22Rv1 (cell line): ENCODE measurements at regions not wholly inside any gene's neighbourhood (a gene's known extent, or its start where the extent isn't known, plus 50 kb on each side); places are given as distances from the start of the nearest gene placed in this dataset.

ENCODE experiments used
- H3K27ac ChIP-seq: fragments of 450-650 bp; 2 replicates; pipeline ENCODE4 v1.5.1; 2017
- ZFX ChIP-seq: fragments of 450-650 bp; IDR thresholded peaks from 2 replicates; pipeline ENCODE4 v1.6.1; 2017; ENCODE audit warnings: antibody characterized with exemption, borderline replicate concordance
- TF ChIP-seq, protein P1 (sequence below): fragments of 450-650 bp; IDR thresholded peaks from 2 replicates; pipeline ENCODE4 v1.5.1; 2017; ENCODE audit warnings: mild to moderate bottlenecking

- TF ChIP-seq, protein P1, sequence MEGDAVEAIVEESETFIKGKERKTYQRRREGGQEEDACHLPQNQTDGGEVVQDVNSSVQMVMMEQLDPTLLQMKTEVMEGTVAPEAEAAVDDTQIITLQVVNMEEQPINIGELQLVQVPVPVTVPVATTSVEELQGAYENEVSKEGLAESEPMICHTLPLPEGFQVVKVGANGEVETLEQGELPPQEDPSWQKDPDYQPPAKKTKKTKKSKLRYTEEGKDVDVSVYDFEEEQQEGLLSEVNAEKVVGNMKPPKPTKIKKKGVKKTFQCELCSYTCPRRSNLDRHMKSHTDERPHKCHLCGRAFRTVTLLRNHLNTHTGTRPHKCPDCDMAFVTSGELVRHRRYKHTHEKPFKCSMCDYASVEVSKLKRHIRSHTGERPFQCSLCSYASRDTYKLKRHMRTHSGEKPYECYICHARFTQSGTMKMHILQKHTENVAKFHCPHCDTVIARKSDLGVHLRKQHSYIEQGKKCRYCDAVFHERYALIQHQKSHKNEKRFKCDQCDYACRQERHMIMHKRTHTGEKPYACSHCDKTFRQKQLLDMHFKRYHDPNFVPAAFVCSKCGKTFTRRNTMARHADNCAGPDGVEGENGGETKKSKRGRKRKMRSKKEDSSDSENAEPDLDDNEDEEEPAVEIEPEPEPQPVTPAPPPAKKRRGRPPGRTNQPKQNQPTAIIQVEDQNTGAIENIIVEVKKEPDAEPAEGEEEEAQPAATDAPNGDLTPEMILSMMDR, result no peak
- H3K27ac ChIP-seq, result no peak overlapping the region
These were observed 150.3 kb downstream of the ENGASE start for GRCh38 chr17:79224903-79225302.

DNA sequence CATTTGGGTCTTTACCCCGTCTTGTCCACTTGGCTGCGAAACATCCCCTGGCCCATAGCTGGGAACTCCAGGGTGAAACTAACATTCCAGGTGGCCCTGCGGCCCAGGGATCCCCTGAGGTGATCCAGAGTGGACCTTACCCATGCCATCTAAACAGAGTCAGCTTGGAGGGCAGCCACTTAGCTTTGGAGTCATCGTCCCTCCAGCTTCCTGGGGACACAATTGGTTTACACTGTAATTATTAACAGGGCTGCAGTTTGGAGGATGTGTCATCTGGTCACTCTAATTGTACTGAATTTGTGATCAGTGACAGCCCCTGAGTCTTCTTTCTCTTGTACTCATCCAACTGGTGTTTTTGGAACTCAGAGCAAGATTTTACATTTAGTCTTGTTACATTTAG, 149.9 kb downstream of the ENGASE start:
- H3K27ac ChIP-seq, result no peak overlapping the region
- TF ChIP-seq, protein P1, result no peak
- TF ChIP-seq ZFX, result no peak

- TF ChIP-seq, protein P1, result no peak
- TF ChIP-seq ZFX, result no peak
- no peak overlapping the region for H3K27ac ChIP-seq
These were observed 149.3 kb downstream of the ENGASE start for GRCh38 chr17:79223953-79224352.

DNA sequence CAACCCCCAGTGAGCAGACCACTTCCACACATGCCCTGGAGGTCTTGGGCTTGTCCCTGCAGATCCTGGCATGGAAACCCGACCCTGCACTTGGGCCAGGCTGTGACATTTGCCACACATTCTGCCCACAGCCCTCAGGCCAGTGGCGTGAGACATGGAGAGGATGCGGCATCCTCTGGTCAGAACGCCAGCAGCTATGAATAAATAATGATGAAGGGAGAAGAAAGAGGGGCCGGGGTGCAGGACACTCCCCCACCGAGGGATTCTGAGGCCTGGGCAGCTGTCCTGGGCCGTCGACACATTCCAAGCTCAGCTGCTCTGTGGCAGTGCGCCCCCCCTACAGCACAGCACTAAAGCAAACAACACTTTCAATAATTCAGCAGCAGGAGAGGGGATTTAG, 148.8 kb downstream of the ENGASE start:
- TF ChIP-seq ZFX, result no peak
- TF ChIP-seq, protein P1, result no peak
- no peak overlapping the region for H3K27ac ChIP-seq

GRCh38 chr17:79221597-79221996, 147.0 kb downstream of the ENGASE start:
- H3K27ac ChIP-seq, result no peak overlapping the region

DNA sequence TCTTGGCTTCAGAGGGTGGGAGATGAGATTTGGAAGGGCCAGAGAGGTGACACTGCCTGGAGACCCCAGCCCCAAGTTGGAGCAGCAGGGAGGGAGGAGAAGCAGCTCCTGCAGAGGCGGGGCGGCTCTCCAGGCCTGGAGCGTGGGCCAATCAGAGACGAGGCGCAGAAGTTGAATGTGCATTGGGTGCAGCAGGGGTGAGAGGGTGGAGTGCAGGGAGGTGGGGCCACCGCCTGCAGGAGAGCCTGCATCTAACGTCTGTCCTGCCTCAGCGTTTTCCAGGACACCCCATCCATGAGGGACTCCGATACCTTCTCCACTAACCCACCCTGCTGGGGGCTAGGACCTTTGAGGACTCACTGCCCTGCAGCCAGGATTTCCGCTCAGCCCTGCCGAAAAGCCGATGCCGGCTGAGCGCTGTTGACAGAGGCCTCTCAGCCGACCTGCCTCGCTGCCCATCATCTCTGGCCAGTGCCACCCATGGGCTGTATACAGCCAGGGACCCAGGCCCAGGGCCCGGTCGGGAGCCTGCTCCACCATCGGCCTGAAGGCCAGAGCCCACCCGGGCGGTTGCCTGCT, 146.2 kb downstream of the ENGASE start:
- no peak overlapping the region for H3K27ac ChIP-seq
- TF ChIP-seq, protein P1, result no peak
- TF ChIP-seq ZFX, result no peak

More at GRCh38 chr17:79221597-79221996, 147.0 kb downstream of the ENGASE start:
- TF ChIP-seq, protein P1, result no peak
- TF ChIP-seq ZFX, result no peak

- no peak overlapping the region for H3K27ac ChIP-seq
- no peak for TF ChIP-seq ZFX
- TF ChIP-seq, protein P1, result no peak
These were observed 145.6 kb downstream of the ENGASE start for GRCh38 chr17:79220201-79220712.
